Ascending aorta (tissue), 2 donors: ENCODE measurements at regions not wholly inside any gene's neighbourhood (a gene's known extent, or its start where the extent isn't known, plus 50 kb on each side); places are given as distances from the start of the nearest gene placed in this dataset.

Experiments used
- DNase-seq, 2 donors: peaks; one replicate each; pipeline ENCODE4 v3.0.0-alpha.2; 2019; ENCODE audit warnings: low spot score in 2 of 2
- H3K27ac ChIP-seq, 2 donors: fragments of 200-600 bp; sonication (generic); one replicate each; pipeline ENCODE4 v1.5.1; 2016 to 2017; ENCODE audit warnings: mild to moderate bottlenecking in 1 of 2
- H3K27me3 ChIP-seq: fragments of 200-600 bp; sonication (generic); one replicate; pipeline ENCODE4 v1.5.1; 2017
- H3K36me3 ChIP-seq, 2 donors: fragments of 200-600 bp; sonication (generic); one replicate each; pipeline ENCODE4 v1.5.1; 2016
- H3K4me1 ChIP-seq, 2 donors: fragments of 200-600 bp; sonication (generic); one replicate each; pipeline ENCODE4 v1.5.1; 2016 to 2017; ENCODE audit warnings: mild to moderate bottlenecking in 1 of 2
- H3K4me3 ChIP-seq, 2 donors: fragments of 200-600 bp; sonication (generic); one replicate each; pipeline ENCODE4 v1.5.1; 2016 to 2017; ENCODE audit warnings: mild to moderate bottlenecking in 1 of 2
- H3K9me3 ChIP-seq, 2 donors: fragments of 200-600 bp; sonication (generic); one replicate each; pipeline ENCODE4 v1.5.1; 2016
- CTCF ChIP-seq, 3 experiments: fragments of 200-600 bp in 2 of 3; fragments of 450-650 bp in 1 of 3; sonication (generic) in 2 of 3; IDR thresholded peaks; one replicate each; pipeline ENCODE4 v1.5.1; 2016 to 2019; ENCODE audit warnings: antibody characterized with exemption in 3 of 3, mild to moderate bottlenecking in 1 of 3, moderate library complexity in 1 of 3
- intact Hi-C: fragments of 100-400 bp; cut with DNase I; formaldehyde crosslinking; loops from one replicate; pipeline ENCODE4 v1.15.1; 2023

DNA sequence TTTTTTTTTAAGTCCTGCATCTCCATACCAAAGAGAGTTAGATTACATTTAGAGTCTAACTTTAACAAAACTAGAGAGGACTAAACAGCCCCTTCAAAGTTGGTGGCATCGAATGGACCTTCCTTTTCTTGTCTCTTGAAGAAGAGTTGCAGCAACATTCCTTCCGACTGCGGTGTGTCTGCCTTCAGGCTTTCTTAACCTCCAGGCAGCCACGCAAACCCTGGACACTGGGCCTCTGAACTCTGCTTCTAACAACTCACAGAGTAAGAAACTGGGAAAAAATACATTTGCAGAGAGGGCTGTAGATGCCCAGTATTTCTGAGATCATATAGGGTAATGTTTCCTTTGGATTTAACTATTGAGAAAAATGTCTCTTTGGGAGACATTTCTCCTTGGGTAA, 120.5 kb upstream of the MAST4 start:
- Histone ChIP-seq H3K4me3 (no peak overlapping the region), H3K27ac (no peak overlapping the region), H3K9me3 (no peaks in the 10 kb centered on the region), H3K27me3 (no peaks in the 10 kb centered on the region), H3K36me3 (no peaks in the 10 kb centered on the region), H3K4me1 (no peaks in the 10 kb centered on the region)
- no peak for TF ChIP-seq CTCF (IDR thresholded peaks at IDR 0.05)
- intact Hi-C loops: no loop called here
- no peak for DNase-seq

- Histone ChIP-seq H3K9me3 (no peaks in the 10 kb centered on the region), H3K27me3 (no peaks in the 10 kb centered on the region), H3K36me3 (no peaks in the 10 kb centered on the region), H3K4me3 (no peak overlapping the region), H3K27ac (no peak overlapping the region), H3K4me1 (no peaks in the 10 kb centered on the region)
- TF ChIP-seq CTCF (IDR thresholded peaks at IDR 0.05): no peak
- DNase-seq: no peak
- intact Hi-C loops: no loop called here
Measured at GRCh38 chr5:66477596-66477995, 118.6 kb upstream of the MAST4 start.

DNA sequence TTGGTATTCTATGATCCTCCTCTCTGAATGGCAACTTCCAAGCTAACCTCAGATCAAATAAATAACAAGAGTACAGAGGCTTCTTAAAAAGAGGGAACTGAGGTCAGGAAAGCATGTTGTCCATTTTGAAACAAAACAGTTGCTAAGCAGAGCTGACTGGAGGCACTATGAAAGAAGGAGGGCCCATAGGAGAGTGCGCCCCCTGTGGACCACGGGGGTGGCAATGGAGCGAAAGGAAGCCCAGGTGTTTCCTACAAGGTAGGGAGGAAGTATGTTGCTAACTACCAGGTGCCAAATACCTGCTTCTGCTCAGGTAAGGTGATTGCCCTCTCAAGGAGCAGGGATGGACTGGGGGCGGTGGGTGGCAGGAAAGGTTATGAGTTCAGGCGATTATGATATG, 101.8 kb upstream of the MAST4 start:
- intact Hi-C loops: no loop called here
- peaks cover 0 to 2% of the 10 kb centered on the region in 2 donors for H3K9me3 ChIP-seq
- H3K36me3 ChIP-seq: no peaks in the 10 kb centered on the region
- no peak overlapping the region for H3K4me3 ChIP-seq
- no peaks in the 10 kb centered on the region for H3K27me3 ChIP-seq
- no peak for TF ChIP-seq CTCF (IDR thresholded peaks at IDR 0.05)
- no peak overlapping the region for H3K27ac ChIP-seq
- DNase-seq: no peak
- H3K4me1 ChIP-seq: no peaks in the 10 kb centered on the region

- TF ChIP-seq CTCF (IDR thresholded peaks at IDR 0.05): no peak
- no peaks in the 10 kb centered on the region for H3K27me3 ChIP-seq
- H3K36me3 ChIP-seq: no peaks in the 10 kb centered on the region
- no peak overlapping the region for H3K27ac ChIP-seq
- no peak for DNase-seq
- no peak overlapping the region for H3K4me3 ChIP-seq
- no peaks in the 10 kb centered on the region for H3K9me3 ChIP-seq
- no peaks in the 10 kb centered on the region for H3K4me1 ChIP-seq
- intact Hi-C loops: no loop called here
Measured at GRCh38 chr5:66498791-66499207, 97.4 kb upstream of the MAST4 start.

- intact Hi-C loops: no loop called here
- Histone ChIP-seq H3K9me3 (no peaks in the 10 kb centered on the region), H3K27me3 (no peaks in the 10 kb centered on the region), H3K4me1 (no peaks in the 10 kb centered on the region), H3K4me3 (no peak overlapping the region), H3K36me3 (no peaks in the 10 kb centered on the region), H3K27ac (no peak overlapping the region)
- no peak for DNase-seq
- no peak for TF ChIP-seq CTCF (IDR thresholded peaks at IDR 0.05)
Measured at GRCh38 chr5:66503203-66503789, 92.9 kb upstream of the MAST4 start.

GRCh38 chr5:66507106-66507505, 89.1 kb upstream of the MAST4 start:
- intact Hi-C loops: no loop called here
- H3K27me3 ChIP-seq: no peaks in the 10 kb centered on the region
- DNase-seq: no peak
- H3K27ac ChIP-seq: no peak overlapping the region
- H3K9me3 ChIP-seq: no peaks in the 10 kb centered on the region
- no peaks in the 10 kb centered on the region for H3K4me1 ChIP-seq
- no peak for TF ChIP-seq CTCF (IDR thresholded peaks at IDR 0.05)
- H3K4me3 ChIP-seq: no peak overlapping the region
- no peaks in the 10 kb centered on the region for H3K36me3 ChIP-seq
